ENCODE measurements at regions not wholly inside any gene's neighbourhood (a gene's known extent, or its start where the extent isn't known, plus 50 kb on each side); places are given as distances from the start of the nearest gene placed in this dataset.
A peak's percentile ranks its signal among the peaks of the same experiment; 100 is the strongest.
"Not testable (repeated sequence)": the region's sequence is repeated elsewhere in the genome, so short reads cannot be mapped to it uniquely, and the experiment has no call there.

DNA sequence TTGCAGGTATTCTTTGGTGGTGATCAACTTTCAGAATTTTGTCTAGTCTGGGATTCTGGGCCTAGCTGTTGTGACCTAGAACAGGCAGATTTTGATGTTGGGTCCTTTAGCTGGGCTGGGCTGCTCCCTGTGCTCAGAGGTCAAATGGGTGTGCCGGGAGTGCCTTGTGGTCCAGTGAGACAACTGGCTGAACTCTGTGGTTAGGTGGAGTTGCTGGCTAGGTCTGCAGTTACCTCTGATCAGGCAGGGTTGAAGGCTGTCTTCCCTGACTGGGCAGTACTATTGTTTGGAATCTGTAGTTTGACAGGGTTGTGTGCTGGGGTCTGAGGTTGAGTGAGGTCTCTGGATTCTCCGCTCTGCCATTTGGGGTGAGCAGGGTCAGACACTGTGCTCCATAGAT is 599.3 kb downstream of the RAPGEF2 start:
- ATAC-seq (no peak), DNase-seq (no peak)
- H3K4me1 ChIP-seq (ENCODE audit: low read depth): no peaks in the 10 kb centered on the region
- intact Hi-C loops (cut with DNase I, micrococcal nuclease): no loop called here
- TF ChIP-seq, protein P1, sequence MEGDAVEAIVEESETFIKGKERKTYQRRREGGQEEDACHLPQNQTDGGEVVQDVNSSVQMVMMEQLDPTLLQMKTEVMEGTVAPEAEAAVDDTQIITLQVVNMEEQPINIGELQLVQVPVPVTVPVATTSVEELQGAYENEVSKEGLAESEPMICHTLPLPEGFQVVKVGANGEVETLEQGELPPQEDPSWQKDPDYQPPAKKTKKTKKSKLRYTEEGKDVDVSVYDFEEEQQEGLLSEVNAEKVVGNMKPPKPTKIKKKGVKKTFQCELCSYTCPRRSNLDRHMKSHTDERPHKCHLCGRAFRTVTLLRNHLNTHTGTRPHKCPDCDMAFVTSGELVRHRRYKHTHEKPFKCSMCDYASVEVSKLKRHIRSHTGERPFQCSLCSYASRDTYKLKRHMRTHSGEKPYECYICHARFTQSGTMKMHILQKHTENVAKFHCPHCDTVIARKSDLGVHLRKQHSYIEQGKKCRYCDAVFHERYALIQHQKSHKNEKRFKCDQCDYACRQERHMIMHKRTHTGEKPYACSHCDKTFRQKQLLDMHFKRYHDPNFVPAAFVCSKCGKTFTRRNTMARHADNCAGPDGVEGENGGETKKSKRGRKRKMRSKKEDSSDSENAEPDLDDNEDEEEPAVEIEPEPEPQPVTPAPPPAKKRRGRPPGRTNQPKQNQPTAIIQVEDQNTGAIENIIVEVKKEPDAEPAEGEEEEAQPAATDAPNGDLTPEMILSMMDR (IDR thresholded peaks at IDR 0.05): no peak
- no peaks in the 10 kb centered on the region for H3K9me3 ChIP-seq
- no peaks in the 10 kb centered on the region for H3K36me3 ChIP-seq (ENCODE audit: low read depth)
- H3K4me3 ChIP-seq: no peak overlapping the region

DNA sequence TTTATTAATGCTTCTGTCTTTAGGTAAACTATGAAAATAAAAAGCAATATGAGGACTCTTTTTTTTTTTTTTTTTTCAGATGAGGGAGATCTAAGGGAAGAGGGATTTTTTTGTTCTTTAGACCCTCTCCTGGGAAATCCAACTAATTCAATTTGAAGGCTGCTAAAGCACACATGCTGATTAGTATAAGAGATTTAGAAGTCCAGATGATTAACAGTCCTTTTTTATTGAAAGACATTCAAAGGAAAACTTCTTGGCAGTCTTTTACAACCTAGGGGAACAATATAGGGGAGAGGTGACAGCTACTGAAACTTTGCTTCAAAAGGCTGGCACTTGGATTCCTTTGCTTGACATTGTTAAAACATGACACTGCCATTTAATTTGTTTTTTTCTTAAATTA is 602.5 kb downstream of the RAPGEF2 start:
- TF ChIP-seq, protein P1 (IDR thresholded peaks at IDR 0.05): no peak
- no peak for ATAC-seq
- no peak overlapping the region for H3K4me3 ChIP-seq

DNA sequence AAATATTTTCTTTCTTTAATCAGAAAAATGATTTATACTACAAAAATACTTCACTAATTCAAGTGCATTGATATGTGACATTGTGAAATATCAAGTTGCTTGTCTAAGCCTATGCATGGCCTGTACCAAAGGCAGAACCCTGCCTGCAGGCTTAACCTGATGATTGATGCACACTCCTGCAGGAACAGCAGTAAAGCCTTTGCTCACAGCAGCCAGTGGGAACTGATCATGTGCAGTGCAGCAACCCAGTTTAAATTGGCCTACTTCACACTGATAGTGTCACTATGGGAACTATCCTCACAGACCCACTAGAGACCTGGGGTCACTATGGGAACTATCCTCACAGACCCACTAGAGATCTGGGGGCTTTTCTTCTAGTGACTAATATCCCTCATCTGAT is 603.8 kb downstream of the RAPGEF2 start:
- Histone ChIP-seq H3K4me1 (ENCODE audit: low read depth) (no peaks in the 10 kb centered on the region), H3K36me3 (ENCODE audit: low read depth) (no peaks in the 10 kb centered on the region), H3K4me3 (no peak overlapping the region), H3K9me3 (no peaks in the 10 kb centered on the region)
- TF ChIP-seq, protein P1 (IDR thresholded peaks at IDR 0.05): no peak
- intact Hi-C loops (cut with DNase I, micrococcal nuclease): no loop called here
- ATAC-seq (no peak), DNase-seq (no peak)

More for the DNA sequence above, 602.5 kb downstream of the RAPGEF2 start:
- no peak for DNase-seq
- intact Hi-C loops (cut with DNase I, micrococcal nuclease): no loop called here
- H3K9me3 ChIP-seq: no peaks in the 10 kb centered on the region
- no peaks in the 10 kb centered on the region for H3K4me1 ChIP-seq (ENCODE audit: low read depth)
- no peaks in the 10 kb centered on the region for H3K36me3 ChIP-seq (ENCODE audit: low read depth)

DNA sequence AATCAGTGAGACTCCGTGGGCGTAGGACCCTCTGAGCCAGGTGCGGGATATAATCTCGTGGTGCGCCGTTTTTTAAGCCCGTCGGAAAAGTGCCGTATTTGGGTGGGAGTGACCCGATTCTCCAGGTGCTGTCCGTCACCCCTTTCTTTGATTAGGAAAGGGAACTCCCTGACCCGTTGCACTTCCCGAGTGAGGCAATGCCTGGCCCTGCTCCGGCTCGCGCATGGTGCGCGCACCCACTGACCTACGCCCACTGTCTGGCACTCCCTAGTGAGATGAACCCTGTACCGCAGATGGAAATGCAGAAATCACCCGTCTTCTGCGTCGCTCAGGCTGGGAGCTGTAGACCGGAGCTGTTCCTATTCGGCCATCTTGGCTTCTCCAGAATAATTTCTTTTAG is 612.3 kb downstream of the RAPGEF2 start:
- ATAC-seq; H3K4me1 ChIP-seq (ENCODE audit: low read depth); DNase-seq; intact Hi-C loops (cut with DNase I, micrococcal nuclease); H3K4me3 ChIP-seq; H3K9me3 ChIP-seq; H3K36me3 ChIP-seq (ENCODE audit: low read depth): not testable (repeated sequence)

DNA sequence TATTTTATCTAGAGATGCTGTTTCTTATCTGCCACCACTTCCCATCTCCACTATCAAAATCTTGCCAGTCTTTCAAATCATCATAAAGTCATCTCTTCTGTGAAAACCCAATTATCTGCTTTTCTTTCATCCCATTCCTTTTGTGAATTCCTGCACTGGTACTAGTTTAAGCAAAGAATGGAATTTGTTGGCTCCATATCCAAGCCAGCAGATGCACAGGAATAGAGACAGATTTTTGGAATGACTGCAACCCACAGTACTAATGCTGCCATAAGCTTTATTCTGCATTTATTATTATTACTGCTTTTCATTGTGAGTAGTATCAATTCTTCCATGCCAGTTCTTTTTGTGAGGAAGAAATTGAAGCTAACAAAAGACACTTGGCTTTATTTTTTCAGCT is 616.7 kb downstream of the RAPGEF2 start:
- TF ChIP-seq, protein P1 (IDR thresholded peaks at IDR 0.05): no peak
- Histone ChIP-seq H3K9me3 (no peaks in the 10 kb centered on the region), H3K36me3 (ENCODE audit: low read depth) (no peaks in the 10 kb centered on the region), H3K4me1 (ENCODE audit: low read depth) (no peaks in the 10 kb centered on the region), H3K4me3 (no peak overlapping the region)
- intact Hi-C loops (cut with DNase I, micrococcal nuclease): no loop called here
- no peak for ATAC-seq
- no peak for DNase-seq

DNA sequence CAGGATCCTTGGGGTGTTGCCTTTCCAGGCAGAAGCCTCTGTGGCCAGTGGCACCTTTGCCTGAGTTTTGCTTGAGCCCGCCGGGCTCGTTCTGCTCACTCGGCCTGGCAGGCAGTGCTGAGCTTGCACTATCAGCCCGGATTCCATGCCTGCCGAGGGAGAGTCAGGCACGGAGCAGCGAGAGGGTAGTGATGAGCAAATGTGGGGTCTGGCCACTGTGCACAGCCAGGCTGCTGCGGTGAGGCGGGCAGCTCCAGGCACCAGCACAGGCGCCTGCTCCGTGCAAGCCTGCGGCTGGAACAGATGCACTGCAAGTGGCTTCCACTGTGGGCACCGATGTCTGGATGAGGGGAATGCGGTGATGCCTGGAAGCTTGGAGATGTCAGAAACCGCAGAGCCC is 619.2 kb downstream of the RAPGEF2 start:
- ATAC-seq (no peak), DNase-seq (peak in 1 of 3 donors; percentile 38)
- no peaks in the 10 kb centered on the region for H3K4me1 ChIP-seq (ENCODE audit: low read depth)
- H3K36me3 ChIP-seq (ENCODE audit: low read depth): no peaks in the 10 kb centered on the region
- intact Hi-C loops (cut with DNase I, micrococcal nuclease): no loop called here
- no peak overlapping the region for H3K4me3 ChIP-seq
- TF ChIP-seq, protein P1 (IDR thresholded peaks at IDR 0.05): no peak
- no peaks in the 10 kb centered on the region for H3K9me3 ChIP-seq

Data from mucosa of descending colon (tissue), 3 donors.